CD4-positive, alpha-beta T cell treated with Interleukin-21 for 1 hour (primary cell): ENCODE measurements at regions not wholly inside any gene's neighbourhood (a gene's known extent, or its start where the extent isn't known, plus 50 kb on each side); places are given as distances from the start of the nearest gene placed in this dataset.
"Not testable (repeated sequence)": the region's sequence is repeated elsewhere in the genome, so short reads cannot be mapped to it uniquely, and the experiment has no call there.

Experiments used
- DNase-seq: peaks from one replicate; pipeline ENCODE4 v3.0.0-alpha.2; 2020

DNA sequence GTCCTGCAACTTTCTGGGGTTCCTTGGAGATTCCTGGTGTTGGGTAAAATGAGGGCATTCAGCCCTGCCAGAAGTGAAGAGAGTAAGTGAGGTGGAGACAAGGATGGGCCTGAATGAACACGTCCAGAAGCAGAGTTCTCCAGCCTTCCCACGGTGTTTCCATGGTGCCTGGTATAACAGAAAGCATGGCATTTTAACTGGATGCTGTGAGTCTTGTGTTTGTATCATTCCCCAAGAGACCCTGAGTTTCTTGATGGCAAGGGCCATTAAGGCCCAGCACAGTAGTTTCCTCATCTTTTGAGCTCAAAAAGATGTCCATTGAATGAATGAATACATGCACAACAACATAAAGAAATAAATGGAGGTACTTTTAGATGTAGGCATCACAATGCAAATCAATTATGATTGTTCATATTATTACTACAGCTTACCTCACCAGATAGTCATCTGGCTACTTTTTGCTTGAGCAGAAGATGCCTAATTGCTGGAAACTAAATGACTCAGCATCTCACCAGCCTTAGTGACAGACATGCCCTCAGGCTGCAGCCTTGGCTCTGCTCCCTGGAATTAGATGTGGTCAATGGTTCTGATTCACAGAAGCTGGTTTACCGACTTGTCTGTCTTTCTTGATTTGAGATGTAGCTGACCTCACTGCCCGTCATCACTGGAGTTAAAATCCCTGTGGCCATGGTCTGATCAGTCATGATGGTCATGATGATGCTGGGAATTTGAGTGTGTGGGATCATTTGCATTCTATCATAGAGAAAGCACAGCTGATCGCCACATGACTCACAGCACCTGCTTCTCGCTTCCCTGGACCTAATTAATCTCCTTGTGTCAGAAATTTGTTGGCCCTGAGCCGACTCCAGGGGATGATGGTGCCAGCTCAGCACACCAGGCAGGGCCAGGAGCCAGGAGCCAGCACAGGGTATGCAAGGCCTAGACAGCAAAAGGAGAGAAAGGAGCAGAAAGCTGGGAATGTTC is 83.9 kb downstream of the CXCL12 start:
- DNase-seq = no peak

DNA sequence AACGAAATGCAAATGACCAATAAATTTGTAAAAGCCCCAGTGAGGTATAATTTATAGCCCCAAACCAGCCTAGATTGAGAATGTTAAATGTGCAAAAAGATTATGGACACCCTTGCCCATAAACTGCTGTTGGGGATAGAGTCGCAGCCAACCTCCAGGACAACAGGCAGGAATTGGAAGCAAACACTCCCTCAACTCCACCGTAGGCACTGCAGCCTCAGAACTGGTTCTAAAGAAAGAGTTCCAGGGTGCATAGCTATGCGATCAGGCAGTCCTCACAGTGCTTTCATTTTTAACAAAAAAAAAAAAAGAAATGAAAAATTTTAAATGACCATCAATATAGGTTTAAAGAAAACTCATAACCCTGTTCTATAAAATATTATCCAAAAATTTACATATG is 86.2 kb downstream of the CXCL12 start:
- DNase-seq = no peak

- no peak for DNase-seq
These were observed 86.9 kb downstream of the CXCL12 start for GRCh38 chr10:44297963-44298362.

DNA sequence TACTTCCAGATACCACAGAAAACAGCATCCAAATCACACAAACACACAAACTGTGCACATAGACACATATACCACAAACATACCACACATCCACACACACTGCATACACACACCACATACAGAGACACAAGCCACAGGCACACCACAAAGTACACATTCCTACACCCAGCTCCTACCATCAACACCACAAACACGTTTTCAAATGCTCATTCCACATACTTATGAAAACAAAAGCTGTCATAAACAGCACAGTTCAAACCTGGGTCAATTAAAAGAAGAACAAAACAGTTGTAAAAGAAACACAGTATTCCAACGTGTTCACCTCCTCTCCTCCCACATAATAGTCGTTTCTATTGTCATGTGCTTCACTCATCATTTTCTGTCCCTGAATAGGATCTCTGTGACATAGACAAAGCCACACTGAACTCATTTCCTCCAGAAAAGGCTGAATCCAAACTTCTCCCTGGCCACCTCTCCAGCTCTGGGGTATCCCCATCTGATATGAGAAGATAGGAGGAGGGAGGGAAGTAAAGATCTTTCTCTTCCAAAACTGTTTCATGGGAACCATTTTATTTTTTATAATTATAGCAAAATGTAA is 89.2 kb downstream of the CXCL12 start:
- DNase-seq = no peak

DNA sequence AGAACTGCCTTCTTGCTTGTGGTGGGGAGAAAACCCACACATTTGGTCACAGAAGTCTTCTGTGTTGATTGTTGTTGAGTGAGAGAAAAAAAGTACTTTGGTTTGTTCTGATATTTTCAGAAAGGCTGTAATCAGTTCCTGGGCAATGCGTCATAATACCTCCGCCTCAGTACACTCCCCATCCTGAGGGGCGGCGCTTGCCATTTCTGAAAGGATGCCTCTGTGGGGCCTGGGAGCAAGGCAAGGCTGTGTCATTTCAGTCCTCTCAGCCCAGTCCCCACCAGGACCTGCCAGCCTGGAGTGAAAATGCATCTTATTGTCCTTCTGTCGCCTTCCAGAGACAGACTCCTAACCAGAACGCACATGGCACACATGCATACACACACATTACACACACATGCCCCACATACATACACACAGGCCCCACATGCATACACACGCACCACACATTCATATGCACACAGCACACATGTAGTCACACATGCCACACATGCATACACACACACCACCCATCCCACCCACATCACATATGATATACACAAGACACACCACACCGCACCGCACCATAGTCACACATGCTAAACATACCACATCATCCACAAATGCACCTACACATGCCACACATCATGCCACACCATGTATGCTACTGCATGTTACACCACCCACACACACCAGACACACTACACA is 90.0 kb downstream of the CXCL12 start:
- DNase-seq = no peak

GRCh38 chr10:44293842-44294241 is 91.1 kb downstream of the CXCL12 start:
- no peak for DNase-seq

GRCh38 chr10:44293306-44293778 is 91.6 kb downstream of the CXCL12 start:
- no peak for DNase-seq

DNA sequence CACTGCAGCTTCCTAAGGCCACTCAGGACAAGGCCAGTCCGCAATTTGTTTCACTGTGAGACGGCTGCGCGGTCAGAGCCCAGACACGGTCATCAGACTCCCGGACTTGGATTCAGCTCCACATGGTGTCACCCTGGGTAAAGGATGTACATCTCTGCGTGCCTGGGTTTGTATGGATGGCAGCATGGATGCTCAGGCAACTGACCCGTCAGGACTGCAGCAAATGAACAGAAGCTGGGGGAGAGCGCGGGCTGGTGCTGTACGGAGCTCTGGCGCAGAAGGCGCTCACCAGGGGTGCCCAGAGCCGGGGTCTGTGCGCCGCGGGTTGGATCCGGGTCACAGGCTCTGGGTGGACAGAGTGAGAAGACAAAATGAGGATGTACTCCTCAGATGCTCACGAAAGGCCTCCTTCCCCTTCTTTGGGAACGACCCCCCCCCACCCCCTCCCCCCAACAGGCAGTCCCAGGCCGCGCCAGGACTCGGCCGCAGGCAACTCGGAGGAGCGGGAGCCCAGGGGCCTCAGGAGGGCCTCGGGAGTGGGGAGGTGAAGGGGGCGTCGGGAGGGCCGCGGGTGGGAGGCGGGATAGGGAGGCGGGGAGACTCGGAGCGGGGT is 92.4 kb downstream of the CXCL12 start:
- no peak for DNase-seq

DNA sequence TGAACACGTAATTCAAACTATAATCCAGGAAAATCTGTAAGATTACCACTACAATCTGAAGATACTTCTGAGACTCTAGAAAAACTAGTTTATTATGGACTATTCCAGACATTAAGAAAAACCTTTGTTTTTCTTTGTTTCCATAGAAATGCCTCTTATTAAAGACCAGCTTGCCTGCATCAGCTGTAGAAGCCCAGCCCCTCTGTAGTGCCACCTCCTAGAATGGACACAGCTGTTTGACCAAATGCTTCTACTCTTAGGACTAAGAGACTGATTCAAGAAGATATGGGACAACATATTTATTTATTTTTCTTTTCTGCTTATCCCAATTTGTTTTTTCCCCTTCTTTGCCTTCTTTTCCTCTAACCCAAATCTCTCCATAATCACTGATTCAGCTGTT is 93.8 kb downstream of the CXCL12 start:
- no peak for DNase-seq

- DNase-seq = no peak
These were observed 95.8 kb downstream of the CXCL12 start for GRCh38 chr10:44289125-44289524.

DNA sequence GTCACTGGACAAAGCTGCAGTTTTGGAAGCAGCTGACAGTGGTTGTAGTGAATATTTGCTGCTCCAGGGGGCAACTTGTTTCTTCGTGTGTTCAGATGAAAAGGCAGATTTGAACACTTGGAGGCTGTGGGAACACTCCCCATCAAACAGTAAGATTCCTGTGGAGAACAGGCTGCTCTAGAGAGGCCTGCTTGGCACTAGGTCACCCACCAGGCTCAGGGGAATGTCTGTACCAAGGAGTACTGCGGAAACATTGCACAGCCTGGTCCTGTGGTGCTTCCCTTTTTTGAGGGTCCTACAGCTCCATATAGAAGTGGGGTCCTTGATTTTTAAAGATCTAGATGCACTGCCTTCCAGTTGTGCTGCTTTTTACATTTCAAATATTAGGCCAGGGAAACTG is 97.5 kb downstream of the CXCL12 start:
- no peak for DNase-seq

GRCh38 chr10:44284198-44285084 is 100.5 kb downstream of the CXCL12 start:
- no peak for DNase-seq

DNA sequence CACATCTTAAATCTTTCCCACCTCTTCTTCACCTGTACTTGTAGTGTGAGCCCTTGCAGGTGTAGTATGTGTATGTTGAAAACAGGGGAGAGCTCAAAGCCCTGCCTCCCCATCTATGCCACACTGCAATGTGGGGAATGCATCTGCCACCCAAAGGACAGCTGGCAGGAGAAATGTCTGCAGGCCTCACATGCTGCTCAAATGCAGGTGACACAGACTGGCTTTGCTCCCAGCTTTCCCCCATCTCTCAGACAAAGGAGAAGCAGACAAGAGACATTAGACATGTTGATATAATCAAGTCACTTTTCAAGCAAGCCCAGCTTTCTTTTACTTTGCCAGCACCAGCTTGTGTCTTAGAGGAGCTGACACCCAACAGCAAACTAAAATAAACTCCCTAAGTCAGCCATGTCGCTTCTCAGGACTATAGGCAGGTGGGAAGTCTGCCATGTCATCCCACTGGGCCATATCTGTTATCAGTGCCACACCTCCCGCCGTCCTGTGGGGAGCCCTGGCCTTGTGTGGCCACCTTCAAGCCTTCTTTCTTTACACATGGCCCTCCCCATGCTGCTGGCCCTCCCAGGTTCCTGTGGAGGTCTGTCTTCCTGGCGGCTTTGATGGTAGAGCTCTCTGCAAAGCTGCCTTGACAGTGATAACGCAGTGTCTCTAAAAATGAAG is 102.1 kb downstream of the CXCL12 start:
- DNase-seq = no peak

- no peak for DNase-seq
These were observed 103.2 kb downstream of the CXCL12 start for GRCh38 chr10:44281662-44282061.

- DNase-seq = no peak
These were observed 103.7 kb downstream of the CXCL12 start for GRCh38 chr10:44281089-44281613.

GRCh38 chr10:44280226-44281014 is 104.5 kb downstream of the CXCL12 start:
- DNase-seq = no peak

- DNase-seq = no peak
These were observed 105.3 kb downstream of the CXCL12 start for GRCh38 chr10:44279426-44280126.

DNA sequence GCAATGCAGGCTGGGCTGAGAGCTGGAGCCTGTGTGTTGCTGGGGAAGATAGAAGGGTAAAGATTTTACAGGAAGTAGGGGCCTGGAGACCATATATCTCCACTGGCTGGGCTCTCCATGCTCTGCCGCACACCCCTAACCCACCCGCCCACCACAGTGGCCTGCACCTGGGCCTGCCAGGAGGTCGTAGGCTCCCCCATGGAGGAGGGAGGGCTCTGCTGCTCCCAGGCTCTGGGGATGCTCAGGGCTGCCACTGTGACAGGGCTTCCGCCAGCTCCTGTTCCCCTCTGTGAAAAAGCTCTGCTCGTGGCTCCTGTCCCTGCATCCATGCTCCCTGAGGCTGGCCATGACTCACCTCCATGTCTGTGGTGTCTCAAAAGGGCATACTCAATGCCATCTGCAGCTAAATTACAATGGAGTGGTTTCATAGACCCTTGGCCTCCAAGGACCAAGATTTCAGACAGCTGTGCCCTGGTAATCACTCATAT is 106.0 kb downstream of the CXCL12 start:
- DNase-seq = no peak

GRCh38 chr10:44268435-44268948 is 116.4 kb downstream of the CXCL12 start:
- not testable (repeated sequence) for DNase-seq
